CD4-positive, alpha-beta T cell treated with Interleukin-21 for 1 hour (primary cell): ENCODE measurements at regions not wholly inside any gene's neighbourhood (a gene's known extent, or its start where the extent isn't known, plus 50 kb on each side); places are given as distances from the start of the nearest gene placed in this dataset.
"Not testable (repeated sequence)": the region's sequence is repeated elsewhere in the genome, so short reads cannot be mapped to it uniquely, and the experiment has no call there.

ENCODE experiments used
- DNase-seq: peaks from one replicate; pipeline ENCODE4 v3.0.0-alpha.2; 2020

GRCh38 chr17:71176928-71177443, 943.8 kb upstream of the SOX9 start:
- no peak for DNase-seq

DNA sequence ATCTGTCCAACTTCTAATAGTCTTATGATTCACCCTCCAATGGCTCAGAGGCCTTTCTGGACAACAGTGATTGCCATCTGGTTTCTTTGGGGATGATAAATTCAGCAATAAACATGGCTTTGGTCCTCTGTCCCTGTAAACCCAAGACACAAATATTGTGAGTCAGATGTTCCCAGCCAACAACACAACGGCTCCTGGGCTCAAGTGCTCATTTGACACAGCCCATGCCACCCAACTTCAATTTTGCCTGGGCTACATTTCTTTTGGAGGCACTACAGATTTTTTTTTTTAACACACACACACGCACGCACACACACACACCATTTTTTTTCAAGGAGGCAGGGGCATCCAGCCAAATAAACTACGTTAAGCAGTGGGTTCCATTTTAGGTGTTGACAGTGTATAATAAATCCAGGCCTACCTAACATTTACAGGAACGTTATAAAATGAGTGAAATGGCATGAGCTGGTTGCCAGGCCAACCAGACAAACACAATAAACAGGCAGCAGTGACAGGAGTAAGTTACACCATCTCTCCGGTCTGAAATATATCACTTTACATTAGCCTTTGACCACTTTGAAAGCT, 939.9 kb upstream of the SOX9 start:
- DNase-seq, result no peak

GRCh38 chr17:71183066-71183660, 937.7 kb upstream of the SOX9 start:
- no peak for DNase-seq

- no peak for DNase-seq
Observed at GRCh38 chr17:71184716-71185115, 936.1 kb upstream of the SOX9 start.

DNA sequence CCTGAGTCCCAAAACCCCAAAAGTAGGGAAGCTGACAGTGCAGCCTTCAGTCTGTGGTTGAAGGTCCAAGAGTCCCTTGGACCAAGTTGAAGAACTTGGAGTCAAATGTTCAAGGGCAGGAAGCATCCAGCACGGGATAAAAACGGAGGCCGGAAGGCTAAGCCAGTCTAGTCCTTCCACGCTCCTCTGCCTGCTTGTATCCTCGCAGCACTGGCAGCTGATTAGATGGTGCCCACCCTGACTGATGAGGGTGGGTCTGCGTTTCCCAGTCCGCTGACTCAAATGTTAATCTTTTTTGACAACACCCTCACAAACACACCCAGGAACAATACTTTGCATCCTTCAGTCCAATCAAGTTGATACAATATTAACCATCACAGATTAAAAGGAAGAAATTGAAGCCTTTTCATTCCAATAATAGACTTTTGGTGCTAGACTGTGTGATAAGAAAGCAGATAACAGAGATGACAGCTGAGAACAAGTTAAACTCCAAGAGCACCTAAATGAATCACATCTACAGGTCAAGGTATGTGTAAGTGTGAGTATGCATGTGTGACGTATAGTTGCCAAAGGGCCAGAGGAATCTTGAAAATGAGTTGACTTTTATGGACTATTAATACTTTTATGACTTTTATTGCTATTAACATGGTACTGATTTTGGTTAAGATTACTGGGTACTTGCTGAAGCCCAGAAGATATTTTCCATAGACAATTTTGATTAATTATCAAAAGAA, 933.5 kb upstream of the SOX9 start:
- no peak for DNase-seq

DNA sequence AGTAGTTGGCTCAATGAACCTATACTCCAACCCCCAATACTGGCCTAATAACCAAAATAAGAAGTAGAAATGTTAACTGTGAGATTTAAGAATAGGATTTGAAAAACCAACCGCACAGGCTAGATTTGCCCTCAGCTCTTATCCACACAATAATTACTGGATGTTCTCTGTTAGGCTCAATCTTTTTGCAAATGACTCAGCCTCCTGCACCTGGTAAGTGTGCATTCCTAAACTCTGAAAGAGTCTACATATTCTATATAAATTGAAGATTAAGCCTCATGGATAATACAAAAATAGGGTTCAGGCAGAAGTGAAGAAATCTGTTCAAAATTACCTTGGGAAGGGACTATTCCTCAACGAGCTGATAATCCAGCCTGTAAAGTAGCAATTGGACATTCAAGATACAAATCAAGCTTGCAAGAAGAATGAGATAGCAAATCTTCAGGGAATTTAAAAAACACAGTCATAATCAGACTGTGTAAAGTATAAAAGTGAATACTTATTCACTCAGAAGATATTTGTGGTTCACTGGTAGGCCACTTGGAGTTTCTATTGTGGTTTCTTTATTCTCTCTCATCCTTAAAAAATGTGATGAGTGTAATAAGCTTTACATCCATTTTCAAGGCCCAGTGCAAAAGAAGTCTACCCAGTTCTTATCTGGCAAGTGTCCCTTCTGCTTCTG, 931.9 kb upstream of the SOX9 start:
- no peak for DNase-seq

- no peak for DNase-seq
Observed at GRCh38 chr17:71189493-71189831, 931.4 kb upstream of the SOX9 start.

GRCh38 chr17:71192039-71192555, 928.7 kb upstream of the SOX9 start:
- no peak for DNase-seq

DNA sequence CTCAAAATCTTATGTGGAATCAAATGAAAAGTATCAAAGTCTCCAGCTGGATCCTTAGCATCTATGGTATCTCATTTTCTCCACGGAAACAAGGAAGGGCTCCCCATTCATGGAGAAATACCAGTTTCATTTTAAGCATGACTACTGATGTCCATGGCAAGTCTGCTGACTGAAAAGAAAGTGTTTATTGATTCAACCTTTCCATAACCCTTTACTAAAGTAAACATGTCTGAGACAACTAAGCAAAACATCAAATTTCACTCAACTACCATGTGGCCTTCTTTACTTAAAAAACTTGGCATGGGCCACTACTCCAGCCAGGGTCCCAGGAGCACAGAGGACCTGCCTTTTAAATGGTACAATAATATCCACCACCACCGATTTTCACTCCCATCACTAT, 928.0 kb upstream of the SOX9 start:
- DNase-seq, result no peak

DNA sequence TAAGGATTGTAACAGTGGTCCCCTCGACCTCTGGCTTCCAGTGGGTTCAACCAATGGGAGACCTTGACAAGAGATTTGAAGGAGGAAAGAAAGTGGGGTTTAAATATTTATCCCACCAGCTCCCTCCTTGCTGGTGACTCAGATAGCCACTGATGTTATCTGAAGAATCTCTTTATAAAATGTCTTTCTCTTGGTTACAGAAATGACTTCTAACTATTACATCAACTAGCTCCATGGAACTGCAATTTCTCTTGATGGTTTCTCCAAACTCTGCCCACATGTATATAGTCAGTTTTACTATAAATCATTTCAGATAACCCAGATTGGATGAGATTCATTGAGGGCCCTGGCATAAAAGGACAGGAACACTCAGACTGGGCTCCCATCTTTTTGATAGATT, 920.2 kb upstream of the SOX9 start:
- no peak for DNase-seq

- DNase-seq, result no peak
Observed at GRCh38 chr17:71201639-71202038, 919.2 kb upstream of the SOX9 start.

DNA sequence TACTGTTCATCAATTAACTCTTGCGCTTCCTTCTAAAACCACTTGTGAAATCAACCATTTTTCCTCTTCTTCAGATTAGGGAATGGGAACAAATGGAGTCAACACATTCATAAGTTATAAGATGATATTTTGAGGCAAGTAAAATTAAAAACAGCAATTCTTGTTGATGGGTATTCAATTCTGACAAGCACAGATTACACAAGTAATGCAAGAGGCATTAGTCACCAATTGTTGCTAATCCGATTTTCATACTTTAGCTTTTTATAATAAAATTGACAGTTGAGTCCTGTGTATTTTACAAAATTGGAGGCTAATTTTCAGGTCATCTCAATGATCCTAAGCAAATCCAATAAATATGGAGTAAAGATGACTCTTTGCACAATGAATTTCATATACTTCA, 918.4 kb upstream of the SOX9 start:
- DNase-seq, result no peak

GRCh38 chr17:71203953-71204352, 916.9 kb upstream of the SOX9 start:
- DNase-seq, result no peak

DNA sequence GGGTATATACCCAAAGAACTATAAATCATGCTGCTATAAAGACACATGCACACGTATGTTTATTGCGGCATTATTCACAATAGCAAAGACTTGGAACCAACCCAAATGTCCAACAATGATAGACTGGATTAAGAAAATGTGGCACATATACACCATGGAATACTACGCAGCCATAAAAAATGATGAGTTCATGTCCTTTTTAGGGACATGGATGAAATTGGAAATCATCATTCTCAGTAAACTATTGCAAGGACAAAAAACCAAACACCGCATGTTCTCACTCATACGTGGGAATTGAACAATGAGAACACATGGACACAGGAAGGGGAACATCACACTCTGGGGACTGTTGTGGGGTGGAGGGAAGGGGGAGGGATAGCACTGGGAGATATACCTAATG, 914.9 kb upstream of the SOX9 start:
- DNase-seq, result not testable (repeated sequence)

DNA sequence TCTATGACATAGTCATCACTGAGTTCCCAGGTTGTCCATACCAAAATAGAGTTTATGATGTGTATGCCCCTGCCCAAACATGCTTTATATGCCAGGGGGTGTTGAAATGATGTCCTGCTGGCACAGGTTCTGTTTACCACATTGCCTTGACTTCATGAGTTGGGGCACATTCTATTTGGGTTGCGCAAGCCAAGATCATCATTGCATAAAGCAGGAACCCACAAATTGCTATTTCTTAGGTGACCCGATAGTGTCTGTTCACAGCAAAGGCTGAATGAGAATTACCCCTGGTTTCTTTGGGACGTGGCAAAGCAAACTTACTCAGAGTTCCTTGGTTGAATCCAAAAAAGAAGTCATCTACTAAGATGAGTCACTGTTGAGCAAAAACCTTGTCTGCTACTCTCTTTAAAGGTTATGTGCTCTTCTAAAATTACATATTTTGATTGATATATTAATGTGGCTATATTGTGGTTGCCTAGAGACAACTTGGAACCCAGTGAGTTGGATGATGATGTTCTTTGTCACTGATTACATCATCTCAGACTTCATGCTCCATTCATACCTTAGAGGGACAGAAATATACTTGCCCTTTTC, 912.6 kb upstream of the SOX9 start:
- no peak for DNase-seq

DNA sequence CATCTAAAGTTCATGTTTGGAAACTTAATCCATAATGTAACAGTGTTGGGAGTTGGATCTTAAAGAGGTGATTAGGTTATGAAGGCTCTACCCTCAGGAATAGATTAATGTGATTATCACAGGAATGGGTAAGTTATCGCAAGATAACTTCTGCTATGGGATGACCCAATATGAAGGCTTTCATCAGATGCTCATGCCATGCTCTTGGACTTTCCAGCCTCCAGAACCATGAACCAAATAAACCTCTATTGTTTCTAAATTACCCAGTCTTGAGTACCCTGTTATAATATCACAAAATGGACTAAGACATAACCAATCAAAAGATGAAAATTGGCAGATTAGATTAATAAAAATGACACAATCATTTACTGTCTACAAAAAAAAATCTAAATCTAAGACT, 906.9 kb upstream of the SOX9 start:
- no peak for DNase-seq

- no peak for DNase-seq
Observed at GRCh38 chr17:71217769-71218168, 903.1 kb upstream of the SOX9 start.

DNA sequence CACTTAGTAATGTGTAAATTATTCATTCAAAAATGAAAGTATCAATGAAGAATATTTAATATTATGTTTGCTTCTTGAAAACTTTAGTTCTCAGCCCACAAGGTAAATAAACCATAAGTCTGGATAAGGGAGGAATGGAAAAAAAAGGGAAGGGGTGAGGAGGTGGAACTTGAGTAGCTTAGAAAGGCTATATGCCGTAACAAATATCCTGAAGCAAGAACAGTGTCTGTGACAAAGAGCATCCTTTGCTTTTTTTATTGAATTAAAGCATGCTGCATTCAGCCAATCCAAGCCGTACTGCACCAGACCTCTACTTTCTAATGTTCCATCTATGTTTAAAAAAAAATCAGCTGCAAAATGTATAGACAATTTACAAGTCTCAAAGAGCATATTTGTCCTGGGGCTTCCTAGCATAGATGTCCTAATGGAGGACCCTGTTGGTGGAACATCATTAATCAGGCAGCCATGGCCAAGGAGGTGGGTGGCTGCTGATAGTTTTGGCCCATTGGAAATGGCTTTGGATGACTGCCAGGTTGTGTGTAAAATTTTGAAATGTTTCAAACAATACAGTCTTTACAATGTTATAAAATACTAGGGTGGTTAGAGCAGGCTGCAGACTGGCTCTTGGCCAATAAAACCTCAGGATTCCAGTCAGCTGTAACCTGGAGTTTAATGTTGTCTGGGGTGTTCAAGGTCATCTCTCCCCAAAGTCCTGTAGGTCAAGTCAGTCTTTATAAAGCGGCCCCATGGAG, 895.8 kb upstream of the SOX9 start:
- no peak for DNase-seq

DNA sequence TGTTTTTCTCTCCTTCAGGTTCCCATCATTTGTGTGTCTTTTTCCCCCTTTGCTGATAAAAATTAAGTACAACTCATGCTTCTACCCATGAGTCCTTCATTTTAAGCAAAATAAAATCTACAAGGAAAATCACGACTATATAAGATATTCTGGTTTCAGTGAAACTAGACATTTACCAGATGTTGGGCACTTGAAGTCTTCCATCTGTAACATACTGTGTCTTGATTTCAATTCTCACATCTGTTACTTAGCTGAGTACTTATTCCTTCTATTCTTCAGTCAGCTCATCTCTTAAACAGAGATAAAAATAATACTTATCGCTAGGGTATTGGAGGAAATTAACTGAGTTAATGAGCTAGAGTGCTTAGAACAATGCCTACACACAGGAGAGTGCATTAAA, 893.0 kb upstream of the SOX9 start:
- no peak for DNase-seq

DNA sequence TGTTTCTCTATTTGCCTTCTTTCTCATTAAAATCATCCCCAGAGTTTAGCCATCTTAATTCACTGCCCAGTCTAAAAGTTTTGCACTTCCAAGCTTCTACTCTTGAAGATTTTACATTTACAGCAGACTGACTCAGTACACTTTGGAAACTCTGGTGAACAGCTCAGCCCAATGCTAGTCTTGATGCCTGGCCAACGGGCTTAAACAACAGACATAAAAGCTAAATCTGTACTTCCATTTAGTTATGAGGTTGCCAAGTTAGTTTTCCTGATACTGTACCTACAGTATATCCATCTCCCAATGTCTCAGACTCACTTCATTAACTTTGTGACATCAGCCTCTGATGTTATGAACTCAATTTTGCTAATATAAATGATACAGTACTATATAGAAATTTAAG, 891.8 kb upstream of the SOX9 start:
- no peak for DNase-seq

GRCh38 chr17:71232801-71233559, 887.8 kb upstream of the SOX9 start:
- no peak for DNase-seq

GRCh38 chr17:71234349-71234748, 886.5 kb upstream of the SOX9 start:
- DNase-seq, result no peak
